Liver (tissue), 2 donors: ENCODE measurements at regions not wholly inside any gene's neighbourhood (a gene's known extent, or its start where the extent isn't known, plus 50 kb on each side); places are given as distances from the start of the nearest gene placed in this dataset.

Experiments used
- REST ChIP-seq: IDR thresholded peaks from 2 replicates; pipeline ENCODE4 v1.6.1; 2016; ENCODE audit warnings: antibody characterized with exemption, mild to moderate bottlenecking
- YY1 ChIP-seq: IDR thresholded peaks from 2 replicates; pipeline ENCODE4 v1.6.1; 2016; ENCODE audit warnings: antibody characterized with exemption, mild to moderate bottlenecking
- TF ChIP-seq, protein P1 (sequence below): fragments of 150-350 bp; IDR thresholded peaks from 2 replicates; pipeline ENCODE4 v1.5.1; 2017; ENCODE audit warnings: improper control_type of control experiment, low read depth, low read length; ENCODE audit not compliant: missing input control
- donor health status: healthy.

DNA sequence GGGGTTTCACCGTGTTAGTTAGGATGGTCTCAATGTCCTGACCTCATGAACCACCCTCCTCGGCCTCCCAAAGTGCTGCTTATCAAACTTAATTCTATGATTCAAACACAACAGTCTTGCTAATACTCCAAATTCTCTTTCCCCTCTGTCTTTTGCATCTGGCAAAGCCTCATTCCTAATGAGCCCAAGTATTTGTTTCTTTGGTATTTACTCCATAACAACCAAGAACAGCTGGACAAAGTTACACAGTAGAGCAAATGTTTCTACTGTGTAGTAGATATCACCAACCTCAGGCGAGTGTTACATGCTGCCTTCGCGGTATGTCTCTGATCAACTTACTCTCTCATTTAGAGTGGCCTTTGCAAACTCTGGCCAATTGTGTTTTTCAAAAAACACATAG lies 195.8 kb upstream of the KCNN2 start:
- TF ChIP-seq, protein P1, sequence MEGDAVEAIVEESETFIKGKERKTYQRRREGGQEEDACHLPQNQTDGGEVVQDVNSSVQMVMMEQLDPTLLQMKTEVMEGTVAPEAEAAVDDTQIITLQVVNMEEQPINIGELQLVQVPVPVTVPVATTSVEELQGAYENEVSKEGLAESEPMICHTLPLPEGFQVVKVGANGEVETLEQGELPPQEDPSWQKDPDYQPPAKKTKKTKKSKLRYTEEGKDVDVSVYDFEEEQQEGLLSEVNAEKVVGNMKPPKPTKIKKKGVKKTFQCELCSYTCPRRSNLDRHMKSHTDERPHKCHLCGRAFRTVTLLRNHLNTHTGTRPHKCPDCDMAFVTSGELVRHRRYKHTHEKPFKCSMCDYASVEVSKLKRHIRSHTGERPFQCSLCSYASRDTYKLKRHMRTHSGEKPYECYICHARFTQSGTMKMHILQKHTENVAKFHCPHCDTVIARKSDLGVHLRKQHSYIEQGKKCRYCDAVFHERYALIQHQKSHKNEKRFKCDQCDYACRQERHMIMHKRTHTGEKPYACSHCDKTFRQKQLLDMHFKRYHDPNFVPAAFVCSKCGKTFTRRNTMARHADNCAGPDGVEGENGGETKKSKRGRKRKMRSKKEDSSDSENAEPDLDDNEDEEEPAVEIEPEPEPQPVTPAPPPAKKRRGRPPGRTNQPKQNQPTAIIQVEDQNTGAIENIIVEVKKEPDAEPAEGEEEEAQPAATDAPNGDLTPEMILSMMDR, result no peak
- TF ChIP-seq YY1, result no peak
- no peak for TF ChIP-seq REST
